ENCODE measurements at regions not wholly inside any gene's neighbourhood (a gene's known extent, or its start where the extent isn't known, plus 50 kb on each side); places are given as distances from the start of the nearest gene placed in this dataset.
"Not testable (repeated sequence)": the region's sequence is repeated elsewhere in the genome, so short reads cannot be mapped to it uniquely, and the experiment has no call there.

- DNase-seq: no peak
Measured at GRCh38 chr5:82639393-82640144, 361.4 kb upstream of the RPS23 start.

- DNase-seq: no peak
Measured at GRCh38 chr5:82636591-82636990, 358.4 kb upstream of the RPS23 start.

- no peak for DNase-seq
Measured at GRCh38 chr5:82635561-82636288, 357.6 kb upstream of the RPS23 start.

GRCh38 chr5:82628364-82628910 lies 350.3 kb upstream of the RPS23 start:
- no peak for DNase-seq

GRCh38 chr5:82626905-82627591 lies 348.9 kb upstream of the RPS23 start:
- not testable (repeated sequence) for DNase-seq

- DNase-seq: not testable (repeated sequence)
Measured at GRCh38 chr5:82626012-82626411, 347.9 kb upstream of the RPS23 start.

GRCh38 chr5:82624062-82624461 lies 345.9 kb upstream of the RPS23 start:
- DNase-seq: no peak

GRCh38 chr5:82622711-82623514 lies 344.8 kb upstream of the RPS23 start:
- DNase-seq: no peak

GRCh38 chr5:82622205-82622604 lies 344.1 kb upstream of the RPS23 start:
- no peak for DNase-seq

- no peak for DNase-seq
Measured at GRCh38 chr5:82620957-82621600, 342.9 kb upstream of the RPS23 start.

GRCh38 chr5:82619097-82619496 lies 340.9 kb upstream of the RPS23 start:
- DNase-seq: no peak

- DNase-seq: no peak
Measured at GRCh38 chr5:82614706-82615105, 336.6 kb upstream of the RPS23 start.

GRCh38 chr5:82613891-82614290 lies 335.7 kb upstream of the RPS23 start:
- DNase-seq: no peak

GRCh38 chr5:82610686-82611085 lies 332.5 kb upstream of the RPS23 start:
- DNase-seq: no peak

- DNase-seq: no peak
Measured at GRCh38 chr5:82605441-82605973, 327.4 kb upstream of the RPS23 start.

GRCh38 chr5:82603033-82603987 lies 325.2 kb upstream of the RPS23 start:
- DNase-seq: no peak

- no peak for DNase-seq
Measured at GRCh38 chr5:82601861-82602260, 323.7 kb upstream of the RPS23 start.

- no peak for DNase-seq
Measured at GRCh38 chr5:82601077-82601476, 322.9 kb upstream of the RPS23 start.

- DNase-seq: no peak
Measured at GRCh38 chr5:82599692-82600091, 321.5 kb upstream of the RPS23 start.

GRCh38 chr5:82599030-82599429 lies 320.9 kb upstream of the RPS23 start:
- DNase-seq: no peak

GRCh38 chr5:82597437-82597836 lies 319.3 kb upstream of the RPS23 start:
- no peak for DNase-seq

All from NCI-H524 treated with DMSO at 0.1 percent for 48 hours (cell line).